A673 (cell line): ENCODE measurements at regions not wholly inside any gene's neighbourhood (a gene's known extent, or its start where the extent isn't known, plus 50 kb on each side); places are given as distances from the start of the nearest gene placed in this dataset.

Source experiments
- BruUV-seq: library from RNA; stranded (reverse); fragments of 400-500 nt; replicated peaks from 2 replicates; lab custom pipeline; 2021; lab: Mats Ljungman, UMichigan
- CTCF ChIA-PET: fragments of 300-600 bp; sonication (Branson Sonifier 250); formaldehyde crosslinking; loops from one replicate; lab custom pipeline; 2022; ENCODE audit warnings: antibody characterized with exemption; lab: Charles Lee
- POLR2A ChIA-PET: fragments of 300-600 bp; sonication (Branson Sonifier 250); formaldehyde crosslinking; loops from one replicate; lab custom pipeline; 2022; ENCODE audit warnings: antibody characterized with exemption; ENCODE audit not compliant: low non-redundant PET; lab: Charles Lee
- DNase-seq: peaks from one replicate; pipeline ENCODE4 v3.0.0-alpha.2; 2015; ENCODE audit warnings: low spot score
- H3K27ac ChIP-seq: fragments of 200-600 bp; sonication (generic); 2 replicates; pipeline ENCODE4 v1.5.1; 2016; ENCODE audit warnings: mixed run types, low read depth, mild to moderate bottlenecking, mixed read lengths, antibody characterized with exemption, low read length; ENCODE audit not compliant: poor library complexity, severe bottlenecking
- H3K27me3 ChIP-seq: fragments of 200-600 bp; sonication (generic); replicated peaks from 2 replicates; pipeline ENCODE4 v1.6.1; 2017; ENCODE audit warnings: mixed run types, low read depth, mild to moderate bottlenecking, mixed read lengths, antibody characterized with exemption, low read length; ENCODE audit not compliant: insufficient read depth, poor library complexity
- H3K36me3 ChIP-seq: fragments of 200-600 bp; sonication (generic); 2 replicates; pipeline ENCODE4 v1.6.1; 2016; ENCODE audit warnings: mixed run types, mild to moderate bottlenecking, mixed read lengths, antibody characterized with exemption, low read length; ENCODE audit not compliant: insufficient read depth, poor library complexity, severe bottlenecking
- H3K4me1 ChIP-seq: fragments of 200-600 bp; sonication (generic); 2 replicates; pipeline ENCODE4 v1.6.1; 2017; ENCODE audit warnings: mixed run types, mild to moderate bottlenecking, mixed read lengths, antibody characterized with exemption, low read length; ENCODE audit not compliant: insufficient read depth, poor library complexity, severe bottlenecking
- H3K4me3 ChIP-seq: fragments of 200-600 bp; sonication (generic); 2 replicates; pipeline ENCODE4 v1.5.1; 2016; ENCODE audit warnings: low read depth, mixed run types, mild to moderate bottlenecking, mixed read lengths, low read length; ENCODE audit not compliant: poor library complexity, severe bottlenecking
- H3K9me3 ChIP-seq: fragments of 200-600 bp; sonication (generic); 2 replicates; pipeline ENCODE4 v1.6.1; 2016; ENCODE audit warnings: mixed run types, low read depth, mild to moderate bottlenecking, mixed read lengths, antibody characterized with exemption, low read length; ENCODE audit not compliant: poor library complexity, severe bottlenecking
- CTCF ChIP-seq: fragments of 300-800, 200-600 bp; sonication (generic); conservative IDR thresholded peaks from 2 replicates; pipeline ENCODE4 v1.5.1; 2017; ENCODE audit warnings: low read depth, mild to moderate bottlenecking, antibody characterized with exemption, low read length, moderate library complexity, mixed read lengths
- EZH2 ChIP-seq: fragments of 200-600 bp; sonication (generic); IDR thresholded peaks from 2 replicates; pipeline ENCODE4 v1.6.1; 2017; ENCODE audit warnings: borderline replicate concordance, low read depth, mild to moderate bottlenecking, mixed read lengths, antibody characterized with exemption, low read length; ENCODE audit not compliant: poor library complexity, severe bottlenecking
- intact Hi-C: fragments of 100-400 bp; cut with micrococcal nuclease; formaldehyde crosslinking; loops from one replicate; pipeline ENCODE4 v1.10.0; 2022; ENCODE audit not compliant: unreplicated experiment

- ChIA-PET CTCF (no interaction called here), POLR2A (no interaction called here)
- H3K9me3 ChIP-seq, result no peaks in the 10 kb centered on the region
- H3K27me3 ChIP-seq, result no peaks in the 10 kb centered on the region
- no peaks in the 10 kb centered on the region for H3K36me3 ChIP-seq
- intact Hi-C loops, result no loop called here
- H3K27ac ChIP-seq, result no peak overlapping the region
- H3K4me1 ChIP-seq, result no peaks in the 10 kb centered on the region
- TF ChIP-seq CTCF (no peak), EZH2 (no peak)
- no peak for DNase-seq
- no peak overlapping the region for H3K4me3 ChIP-seq
- BruUV-seq, result no TSS peak
These were observed 156.1 kb downstream of the DKK1 start for GRCh38 chr10:52469970-52470705.

- Histone ChIP-seq H3K36me3 (no peaks in the 10 kb centered on the region), H3K4me1 (no peaks in the 10 kb centered on the region), H3K4me3 (no peak overlapping the region), H3K27me3 (no peaks in the 10 kb centered on the region), H3K27ac (no peak overlapping the region), H3K9me3 (no peaks in the 10 kb centered on the region)
- no TSS peak for BruUV-seq
- TF ChIP-seq EZH2, result no peak
- TF ChIP-seq CTCF, result no peak
- intact Hi-C loops, result no loop called here
- DNase-seq, result no peak
- ChIA-PET CTCF (no interaction called here), POLR2A (no interaction called here)
These were observed 158.5 kb downstream of the DKK1 start for GRCh38 chr10:52472406-52473146.

GRCh38 chr10:52474265-52474664, 160.2 kb downstream of the DKK1 start:
- DNase-seq, result no peak
- POLR2A ChIA-PET, result no interaction called here
- intact Hi-C loops, result no loop called here
- Histone ChIP-seq H3K36me3 (no peaks in the 10 kb centered on the region), H3K4me1 (no peaks in the 10 kb centered on the region), H3K4me3 (no peak overlapping the region), H3K27ac (no peak overlapping the region), H3K9me3 (no peaks in the 10 kb centered on the region), H3K27me3 (no peaks in the 10 kb centered on the region)
- TF ChIP-seq CTCF (no peak), EZH2 (no peak)
- no TSS peak for BruUV-seq
- CTCF ChIA-PET, result no interaction called here
